ENCODE measurements at regions not wholly inside any gene's neighbourhood (a gene's known extent, or its start where the extent isn't known, plus 50 kb on each side); places are given as distances from the start of the nearest gene placed in this dataset.

DNA sequence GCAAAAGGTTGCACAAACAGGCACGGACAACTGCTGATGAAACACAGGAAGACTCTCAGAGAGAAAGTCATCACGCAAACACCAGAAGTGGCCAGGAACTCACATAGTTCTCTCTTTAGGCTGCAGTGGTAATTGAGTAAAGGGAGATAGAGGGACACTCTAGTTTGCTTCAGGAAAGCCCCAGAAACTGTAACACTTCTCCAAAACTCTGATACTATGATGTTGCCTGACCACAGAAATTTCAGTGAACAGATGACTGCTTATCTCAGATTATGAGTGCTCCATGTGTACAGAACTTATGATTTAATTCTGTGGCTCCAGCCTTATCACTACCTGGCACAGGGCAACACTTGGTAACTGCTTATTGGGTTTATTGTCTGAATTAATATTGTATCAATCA lies 311.5 kb upstream of the GYPC start:
- no peak for DNase-seq

GRCh38 chr2:126345691-126346090 lies 310.3 kb upstream of the GYPC start:
- no peak for DNase-seq

DNA sequence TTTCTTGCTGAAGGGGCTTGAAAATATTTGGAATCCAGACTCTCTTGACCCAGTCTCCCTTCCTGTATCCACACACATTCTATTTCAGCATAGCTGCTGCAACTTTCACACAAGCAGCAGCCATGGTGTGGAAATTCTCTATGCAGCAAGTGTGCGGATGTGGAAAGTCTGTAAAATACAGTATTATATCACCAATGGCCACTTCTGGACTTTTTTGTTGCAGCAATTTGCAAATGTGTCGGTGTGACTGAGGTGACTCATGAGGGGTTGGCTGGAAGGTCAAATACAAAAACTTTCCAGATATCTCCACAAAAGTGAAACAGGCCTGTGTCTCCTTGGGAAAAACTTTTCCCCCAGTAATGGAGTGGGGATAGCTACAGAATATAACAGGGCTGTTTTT lies 299.3 kb upstream of the GYPC start:
- DNase-seq: no peak

GRCh38 chr2:126358122-126358521 lies 297.8 kb upstream of the GYPC start:
- no peak for DNase-seq

DNA sequence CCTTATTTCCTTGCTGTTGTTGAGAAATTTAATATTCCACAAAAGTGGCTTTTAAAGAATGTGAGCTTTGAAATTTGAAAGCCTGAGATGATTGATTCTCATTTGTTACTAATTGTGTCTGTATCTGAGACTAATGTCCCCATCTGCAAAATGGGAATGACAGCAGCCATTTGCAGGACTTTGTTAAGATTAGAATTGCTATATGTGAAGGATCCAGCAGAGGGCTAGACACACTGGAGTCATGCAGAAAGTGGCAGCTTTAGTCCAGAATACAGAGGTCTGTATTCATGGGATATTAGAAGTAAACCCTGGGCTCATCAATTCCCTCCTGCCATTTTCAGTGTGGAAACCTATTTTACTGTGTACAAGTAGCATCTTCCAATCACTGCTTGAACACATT lies 296.5 kb upstream of the GYPC start:
- DNase-seq: no peak

GRCh38 chr2:126367361-126367760 lies 288.6 kb upstream of the GYPC start:
- no peak for DNase-seq

- DNase-seq: no peak
Observed at GRCh38 chr2:126368758-126369157, 287.2 kb upstream of the GYPC start.

GRCh38 chr2:126370201-126370600 lies 285.8 kb upstream of the GYPC start:
- no peak for DNase-seq

DNA sequence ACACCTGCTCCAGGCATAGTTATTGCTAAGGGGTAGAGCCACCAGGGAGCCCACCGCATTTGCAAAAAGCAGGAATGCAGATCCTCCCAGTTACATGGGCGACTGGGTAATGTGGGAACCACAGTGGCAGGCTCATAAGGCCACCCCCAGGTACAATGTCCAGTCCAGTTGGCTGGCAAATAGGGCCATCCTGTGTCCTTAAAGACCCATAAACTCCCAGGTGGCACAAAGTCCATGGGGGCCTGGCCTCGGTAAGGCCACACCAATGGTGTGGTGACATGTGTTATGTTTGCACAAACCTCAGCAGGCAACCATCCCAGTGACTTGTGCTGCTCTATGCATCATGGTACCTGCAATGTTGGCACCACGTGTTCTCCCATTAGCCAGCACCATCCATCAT lies 283.6 kb upstream of the GYPC start:
- no peak for DNase-seq

DNA sequence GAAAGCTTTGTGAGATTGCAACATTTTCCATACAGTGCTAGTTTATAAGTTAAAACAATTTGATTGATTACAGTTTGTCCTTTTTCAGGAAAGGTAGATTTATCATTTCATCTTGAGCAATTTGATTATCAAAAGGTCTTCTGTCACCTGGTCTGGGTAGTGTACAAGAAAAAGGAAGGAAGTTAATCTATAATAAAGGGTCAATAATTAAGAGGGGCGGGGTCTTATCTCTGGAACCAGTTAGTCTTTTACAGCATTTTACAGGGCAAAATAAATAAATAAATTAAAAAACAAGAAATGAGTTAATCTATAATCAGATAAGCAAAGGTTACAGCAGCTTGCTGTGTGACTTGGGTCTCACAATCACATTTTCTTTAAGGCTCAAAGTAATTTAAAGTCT lies 277.8 kb upstream of the GYPC start:
- DNase-seq: no peak

DNA sequence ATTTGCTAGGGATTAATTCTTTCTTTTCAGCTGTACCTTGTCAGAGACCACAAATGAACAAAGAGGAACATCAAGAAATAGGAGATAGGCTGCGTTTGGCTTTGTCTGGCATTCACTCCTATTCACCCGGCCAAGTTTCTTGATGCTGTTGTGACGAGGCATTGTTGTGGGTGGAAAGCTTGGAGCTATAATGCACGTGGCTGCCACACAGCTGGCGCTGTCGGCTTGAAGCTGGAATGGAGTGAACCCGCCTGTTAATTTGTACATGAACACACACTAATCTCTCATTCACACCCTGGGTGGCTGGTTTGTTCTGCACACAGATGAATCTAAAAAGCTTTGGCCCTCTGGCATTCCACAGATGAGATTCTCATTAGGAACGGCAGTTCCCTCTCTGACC lies 274.9 kb upstream of the GYPC start:
- no peak for DNase-seq

DNA sequence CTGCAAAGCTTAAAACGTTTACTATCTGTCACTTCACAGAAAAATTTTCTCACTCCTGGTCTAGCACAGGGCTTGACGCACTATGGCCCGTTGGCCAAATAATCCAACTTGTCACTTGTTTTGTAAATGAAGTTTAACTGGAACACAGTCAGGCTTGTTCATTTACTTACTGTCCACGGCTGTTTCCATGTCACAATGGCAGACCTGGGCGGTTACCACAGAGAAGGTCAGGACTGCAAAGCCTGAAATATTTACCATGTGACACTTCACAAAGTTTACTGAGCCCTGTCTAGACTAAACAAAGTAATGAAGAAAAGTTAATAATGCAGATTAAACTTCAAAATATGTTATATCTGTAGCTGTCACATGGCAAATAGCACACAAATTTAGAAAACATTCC lies 273.0 kb upstream of the GYPC start:
- DNase-seq: no peak

GRCh38 chr2:126383800-126384199 lies 272.2 kb upstream of the GYPC start:
- DNase-seq: no peak

DNA sequence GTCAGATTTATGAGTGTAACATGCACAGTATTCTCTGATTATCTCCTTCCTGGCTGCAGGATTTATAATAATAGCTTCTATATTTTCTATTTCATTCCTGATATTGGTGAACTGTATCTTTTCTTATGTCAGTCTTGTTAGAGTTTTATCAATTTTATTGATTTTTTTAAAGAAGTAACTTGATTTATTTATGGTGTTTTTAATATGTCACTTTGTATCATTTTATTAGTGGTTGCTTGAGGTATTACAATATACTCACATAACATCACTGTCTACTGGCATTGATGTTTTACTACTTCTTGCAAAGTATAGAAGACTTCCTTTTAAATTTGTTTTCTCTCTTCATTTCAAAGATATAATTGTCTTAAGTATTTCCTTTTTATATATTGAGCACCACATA lies 270.5 kb upstream of the GYPC start:
- no peak for DNase-seq

DNA sequence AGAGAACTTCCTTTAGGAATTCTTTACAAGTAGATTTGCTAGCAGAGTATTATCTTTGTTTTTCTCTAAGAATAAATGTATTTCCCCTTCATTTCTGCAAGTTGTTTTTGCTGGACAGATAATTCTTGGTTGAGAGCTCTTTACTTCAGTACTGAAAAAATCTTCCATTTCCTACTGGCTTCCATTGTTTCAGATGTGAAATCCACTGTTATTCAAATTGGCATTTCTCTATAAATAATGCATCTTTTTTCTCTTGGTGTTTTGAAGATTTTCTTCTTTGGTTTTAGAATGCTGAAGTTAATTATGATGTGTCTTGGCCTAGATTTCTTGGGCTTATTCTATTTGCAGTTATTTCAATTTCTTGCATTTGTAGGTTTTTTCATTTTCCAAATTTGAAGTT lies 270.0 kb upstream of the GYPC start:
- DNase-seq: no peak

DNA sequence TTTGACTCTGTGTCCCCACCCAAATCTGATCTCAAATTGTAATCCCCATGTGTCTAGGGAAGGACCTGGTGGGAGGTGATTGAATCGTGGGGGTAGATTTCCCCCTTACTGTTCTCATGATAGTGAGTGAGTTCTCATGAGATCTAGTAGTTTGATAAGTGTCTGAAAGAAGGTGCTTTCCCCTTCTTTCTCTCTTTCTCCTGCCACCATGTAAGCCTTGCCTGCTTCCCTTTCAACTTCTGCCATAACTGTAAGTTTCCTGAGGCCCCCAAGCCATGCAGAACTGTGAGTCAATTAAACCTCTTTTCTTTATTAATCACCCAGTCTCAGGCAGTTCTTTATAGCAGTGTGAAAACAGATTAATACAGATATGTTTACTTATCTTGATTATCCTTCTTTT lies 266.5 kb upstream of the GYPC start:
- DNase-seq: no peak

GRCh38 chr2:126392889-126393288 lies 263.1 kb upstream of the GYPC start:
- no peak for DNase-seq

DNA sequence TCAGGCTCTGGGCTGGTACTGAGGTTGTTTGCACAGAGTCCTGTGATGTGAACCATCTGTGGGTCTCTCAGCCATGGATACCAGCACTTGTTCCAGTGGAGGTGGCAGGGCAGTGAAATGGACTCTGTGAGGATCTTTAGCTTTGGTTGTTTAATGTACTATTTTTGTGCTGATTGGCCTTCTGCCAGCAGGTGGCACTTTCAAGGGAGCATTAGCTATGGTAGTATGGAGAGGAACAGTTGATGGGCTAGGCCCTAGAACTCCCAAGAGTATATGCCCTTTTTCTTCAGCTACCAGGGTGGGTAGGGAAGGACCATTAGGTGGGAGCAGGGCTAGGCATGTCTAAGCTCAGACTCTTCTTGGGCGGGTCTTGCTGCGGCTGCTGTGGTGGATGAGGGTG lies 257.0 kb upstream of the GYPC start:
- DNase-seq: no peak

- no peak for DNase-seq
Observed at GRCh38 chr2:126403039-126403628, 252.8 kb upstream of the GYPC start.

DNA sequence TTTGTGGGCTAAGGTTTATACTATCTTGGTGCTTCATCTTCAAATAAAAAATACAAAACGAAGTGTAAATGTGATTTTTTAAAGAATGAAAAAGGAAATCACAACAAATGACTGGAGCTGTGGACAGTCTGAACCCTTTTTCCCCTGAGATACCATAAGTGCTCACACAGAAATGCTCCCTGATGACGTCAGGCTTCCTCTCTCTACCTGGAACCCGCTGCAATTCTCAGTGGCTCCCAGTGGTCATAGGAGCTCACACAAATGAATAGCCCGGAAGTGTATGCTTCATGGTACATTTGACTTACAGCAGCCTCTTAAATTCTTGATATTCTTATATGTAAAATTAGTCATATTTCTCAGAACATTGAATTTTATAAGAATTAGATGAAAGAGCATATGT lies 249.7 kb upstream of the GYPC start:
- no peak for DNase-seq

GRCh38 chr2:126408671-126409070 lies 247.3 kb upstream of the GYPC start:
- DNase-seq: no peak

- DNase-seq: no peak
Observed at GRCh38 chr2:126409850-126410249, 246.1 kb upstream of the GYPC start.

GRCh38 chr2:126413079-126413478 lies 242.9 kb upstream of the GYPC start:
- no peak for DNase-seq

- DNase-seq: no peak
Observed at GRCh38 chr2:126419403-126419802, 236.6 kb upstream of the GYPC start.

DNA sequence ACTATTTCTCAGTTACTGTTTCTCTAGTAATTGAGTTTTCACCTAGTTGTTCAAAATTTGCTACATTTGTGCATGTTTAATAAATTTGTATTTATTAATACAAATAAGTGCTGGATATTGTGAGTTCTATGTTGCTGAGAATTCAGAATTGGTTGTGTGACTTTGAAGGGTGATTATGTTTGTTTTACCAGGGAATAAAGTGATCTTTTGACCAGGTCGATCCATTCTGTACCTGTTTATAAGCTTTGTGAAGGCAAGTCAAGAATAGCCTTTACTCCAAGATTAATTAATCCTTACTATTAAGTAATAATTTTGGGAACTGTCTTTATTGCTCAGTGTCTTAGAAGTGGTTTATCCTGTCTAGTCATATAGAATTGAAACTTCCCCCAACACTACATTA lies 230.0 kb upstream of the GYPC start:
- no peak for DNase-seq

- no peak for DNase-seq
Observed at GRCh38 chr2:126429103-126429502, 226.9 kb upstream of the GYPC start.
